ENCODE measurements at regions not wholly inside any gene's neighbourhood (a gene's known extent, or its start where the extent isn't known, plus 50 kb on each side); places are given as distances from the start of the nearest gene placed in this dataset.

- no peak for TF ChIP-seq CTCF (IDR thresholded peaks at IDR 0.05)
- no peak for TF ChIP-seq EP300 (IDR thresholded peaks at IDR 0.05)
- no peak for TF ChIP-seq POLR2A (IDR thresholded peaks at IDR 0.05)
These were observed 334.5 kb downstream of the SEC14L1 start for GRCh38 chr17:77475016-77475976.
